GM18498 (cell line): ENCODE measurements at regions not wholly inside any gene's neighbourhood (a gene's known extent, or its start where the extent isn't known, plus 50 kb on each side); places are given as distances from the start of the nearest gene placed in this dataset.

Source experiments
- ATAC-seq: cut with Tn5 transposase; IDR thresholded peaks from one replicate; pipeline ENCODE4 v1.9.1; 2021; ENCODE audit warnings: mild to moderate bottlenecking, moderate library complexity; ENCODE audit not compliant: unreplicated experiment

DNA sequence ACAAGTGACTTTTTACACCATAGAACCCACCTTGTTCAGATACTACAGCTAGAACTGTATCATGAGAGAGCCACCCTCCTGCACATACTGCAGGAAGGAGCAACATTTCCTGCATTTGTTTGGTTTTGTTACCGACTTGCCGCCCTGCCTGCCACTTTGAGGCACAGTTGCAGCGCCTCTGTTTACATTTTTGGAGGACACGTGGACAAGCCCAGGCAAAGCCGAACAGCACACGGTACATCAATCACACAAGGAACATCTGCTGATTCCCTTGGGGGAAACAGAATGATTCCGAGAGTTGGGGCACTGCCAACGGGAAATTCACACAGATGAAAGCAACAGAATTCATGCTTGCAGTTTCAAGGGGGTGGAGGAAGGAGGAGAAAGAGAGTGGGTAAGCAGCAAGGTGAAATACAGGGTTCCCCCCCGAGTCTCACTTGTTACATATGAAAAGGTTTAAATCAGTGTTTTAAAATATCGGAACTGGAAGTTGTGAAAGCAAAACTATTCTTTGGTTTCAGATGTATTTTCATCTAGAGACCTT, 110.7 kb downstream of the BTG1 start:
- peak; percentile 83 for ATAC-seq

DNA sequence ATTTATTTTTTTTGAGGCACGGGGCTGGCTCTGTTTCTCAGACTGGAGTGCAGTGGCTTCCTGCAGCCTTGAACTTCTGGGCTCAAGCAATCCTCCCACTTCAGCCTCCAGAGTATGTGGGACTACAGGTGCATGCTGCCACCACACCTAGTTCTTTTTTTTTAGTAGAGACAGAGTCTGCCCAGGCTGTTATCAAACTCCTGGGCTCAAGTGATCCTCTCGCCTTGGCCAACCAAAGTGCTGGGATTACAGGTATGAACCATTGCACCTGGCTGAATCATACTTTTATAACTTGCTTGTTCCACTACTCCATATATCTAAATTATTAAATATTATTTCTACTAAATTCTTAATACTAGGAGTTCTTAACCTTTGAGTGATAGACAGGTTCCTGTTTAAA, 111.6 kb downstream of the BTG1 start:
- no peak for ATAC-seq

DNA sequence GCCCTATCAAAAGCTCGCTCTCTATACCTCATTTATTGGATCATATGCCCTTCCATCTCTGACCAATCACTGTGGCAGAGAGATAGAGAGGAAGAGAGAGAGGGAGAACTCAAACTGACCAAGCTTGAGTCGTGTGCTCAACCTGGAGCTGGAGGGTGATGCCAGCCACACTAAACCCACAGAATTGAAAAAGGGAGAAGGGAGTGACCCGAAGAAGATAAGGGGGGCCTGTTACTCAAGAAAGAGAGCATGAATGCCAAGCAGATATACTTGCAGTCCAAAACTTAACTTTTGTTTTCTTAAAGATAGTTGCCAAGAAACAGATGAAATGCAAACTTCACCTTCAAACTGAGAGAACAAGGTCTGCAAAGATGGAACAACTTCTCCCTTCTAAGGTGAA, 112.7 kb downstream of the BTG1 start:
- ATAC-seq = no peak

DNA sequence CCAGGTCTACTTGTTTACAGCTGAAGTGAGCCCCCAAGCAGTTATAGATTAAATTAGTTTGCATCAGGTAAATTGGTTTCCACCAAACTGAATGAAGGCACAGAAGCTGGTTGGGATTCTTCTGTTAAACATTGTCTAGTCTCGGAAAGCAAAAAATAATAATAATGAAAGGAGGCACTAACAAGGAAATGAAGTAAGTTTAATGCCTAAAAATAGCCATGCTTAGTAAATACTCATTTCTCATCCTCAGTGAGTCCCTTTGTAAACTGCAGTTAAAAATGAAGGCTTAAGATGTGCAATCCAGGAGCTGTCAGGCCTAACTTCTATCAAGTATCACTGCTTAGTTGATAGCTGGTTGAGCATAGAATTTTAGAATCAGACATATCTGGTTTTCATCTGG, 113.5 kb downstream of the BTG1 start:
- no peak for ATAC-seq

DNA sequence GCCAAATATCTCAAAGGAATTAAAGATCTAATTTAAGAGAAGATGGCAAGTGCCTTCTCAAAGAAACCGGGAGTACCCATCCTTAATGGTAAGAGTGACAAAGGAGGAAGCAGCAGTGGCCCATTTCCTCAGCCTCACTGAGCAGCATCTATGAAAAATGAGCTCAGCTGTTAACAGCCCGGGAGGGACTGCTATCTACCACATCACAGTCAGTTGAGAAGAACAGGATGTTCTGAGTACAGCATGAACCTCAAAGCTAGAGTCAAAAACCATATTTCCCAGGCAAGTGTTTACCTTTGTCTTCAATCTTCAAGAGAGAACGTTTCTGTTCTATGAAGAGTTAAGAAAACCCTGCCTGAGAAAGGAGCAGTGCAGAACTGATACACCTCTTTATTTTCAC, 115.0 kb downstream of the BTG1 start:
- peak; percentile 65 for ATAC-seq

DNA sequence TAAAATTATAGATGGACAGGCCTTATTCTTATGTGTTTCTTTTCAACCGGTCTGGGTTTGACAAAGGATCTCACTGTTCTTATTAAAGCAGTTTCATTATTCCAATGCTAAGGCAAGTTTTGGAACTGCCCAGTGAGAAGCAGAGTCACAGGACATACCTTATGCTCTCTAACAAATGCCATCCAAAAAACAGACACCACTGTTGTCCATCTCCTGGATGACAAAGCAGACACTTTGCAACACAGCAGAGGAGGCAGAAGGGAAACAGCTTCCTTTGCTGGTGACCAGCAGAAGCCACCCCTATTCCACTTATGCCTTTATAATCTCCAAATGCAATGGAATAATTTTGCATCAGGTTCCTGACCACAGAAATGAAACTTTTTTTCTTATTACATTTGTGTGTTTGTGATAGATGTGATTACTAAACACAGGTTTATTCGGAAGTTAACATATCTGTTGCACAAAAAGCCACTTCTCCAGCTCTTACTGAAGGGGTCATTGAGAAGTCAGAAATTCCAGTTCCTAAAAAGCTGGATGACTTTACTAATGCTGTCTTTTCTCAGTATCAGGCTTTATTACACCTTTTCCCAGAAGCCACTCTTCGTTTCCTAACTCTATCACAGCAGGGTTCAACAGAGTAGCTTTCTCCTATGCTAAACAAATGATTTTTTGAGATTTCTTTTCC, 115.6 kb downstream of the BTG1 start:
- no peak for ATAC-seq

DNA sequence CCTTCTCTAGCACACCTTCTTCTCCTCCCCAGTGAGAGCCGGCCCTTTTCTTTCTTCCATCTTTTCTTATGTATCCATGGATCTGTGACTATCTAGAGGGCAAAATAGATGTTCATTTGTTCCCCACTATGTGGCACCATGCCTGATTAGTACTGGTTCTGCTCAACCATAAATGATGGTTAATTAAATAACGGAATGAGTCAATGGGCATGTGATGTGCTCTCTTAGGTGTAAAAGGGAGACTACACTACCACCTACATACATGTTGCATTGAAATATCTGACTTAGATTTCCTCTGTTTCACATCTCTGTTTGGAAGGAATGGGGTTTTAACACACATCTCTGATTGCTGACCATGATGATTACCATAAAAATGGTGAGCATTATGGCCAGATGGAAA, 116.5 kb downstream of the BTG1 start:
- no peak for ATAC-seq

DNA sequence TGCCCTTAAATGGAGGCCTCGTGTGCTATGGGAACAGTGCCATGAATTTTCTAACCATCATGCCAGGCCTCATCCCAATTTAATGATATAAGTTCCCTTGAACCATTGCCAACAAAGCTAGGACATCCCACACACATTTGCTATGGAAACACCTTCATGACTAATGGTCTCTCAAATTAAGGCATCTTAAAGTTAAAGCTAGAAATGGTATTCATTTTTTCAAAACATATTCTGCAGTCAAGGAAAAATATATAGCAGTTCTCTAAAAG, 117.3 kb downstream of the BTG1 start:
- ATAC-seq = no peak

DNA sequence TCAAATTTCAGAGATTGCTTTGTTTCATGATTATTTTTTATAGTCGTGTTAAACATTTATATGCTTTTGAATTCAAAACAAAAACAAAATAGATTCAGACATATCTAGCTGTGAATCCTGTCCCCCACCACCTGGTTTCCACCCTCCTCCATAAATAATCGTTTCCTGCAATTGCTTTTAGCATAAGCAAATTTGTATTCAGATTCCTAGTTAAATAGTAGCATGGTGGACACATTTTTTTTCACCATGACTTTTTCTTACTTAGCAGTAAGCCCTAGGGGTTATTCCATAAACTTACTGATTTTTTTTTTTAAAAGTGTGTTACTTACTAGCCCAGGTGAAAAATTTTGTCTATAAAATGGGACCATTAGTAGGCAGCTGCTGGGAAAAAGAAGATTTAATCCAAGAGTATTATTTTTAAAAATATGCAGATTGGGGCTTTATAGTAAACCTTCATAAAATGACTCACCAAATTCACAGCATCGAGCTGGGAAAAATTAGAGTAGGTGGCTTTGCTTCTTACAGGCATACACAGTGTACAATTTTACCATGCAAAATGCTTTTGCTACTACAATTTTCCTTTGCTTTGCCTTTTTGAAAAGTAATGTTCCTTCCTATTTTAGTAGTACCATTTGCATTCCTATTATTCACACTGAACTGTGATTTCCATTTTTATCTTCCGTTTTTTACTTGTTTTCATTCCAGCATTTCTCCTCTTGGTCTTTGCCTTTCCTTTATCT, 117.8 kb downstream of the BTG1 start:
- no peak for ATAC-seq

DNA sequence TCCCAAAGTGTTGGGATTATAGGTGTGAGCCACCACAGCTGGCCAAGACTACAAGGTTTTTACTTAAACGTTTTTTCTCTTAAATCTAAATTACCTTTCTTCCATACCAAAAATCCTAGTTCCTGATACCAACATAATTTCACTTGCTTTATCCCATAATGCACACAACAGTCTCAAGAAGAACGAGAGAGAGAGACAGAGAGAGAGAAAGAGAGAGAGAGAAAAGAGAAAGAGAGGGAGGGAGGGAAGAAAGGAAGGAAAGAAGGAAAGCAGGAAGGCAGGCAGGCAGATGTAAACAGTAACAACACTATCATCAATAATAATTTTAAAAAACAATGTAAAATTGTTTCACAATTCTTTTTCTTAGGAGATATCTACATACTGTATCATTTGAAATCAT, 118.4 kb downstream of the BTG1 start:
- no peak for ATAC-seq

DNA sequence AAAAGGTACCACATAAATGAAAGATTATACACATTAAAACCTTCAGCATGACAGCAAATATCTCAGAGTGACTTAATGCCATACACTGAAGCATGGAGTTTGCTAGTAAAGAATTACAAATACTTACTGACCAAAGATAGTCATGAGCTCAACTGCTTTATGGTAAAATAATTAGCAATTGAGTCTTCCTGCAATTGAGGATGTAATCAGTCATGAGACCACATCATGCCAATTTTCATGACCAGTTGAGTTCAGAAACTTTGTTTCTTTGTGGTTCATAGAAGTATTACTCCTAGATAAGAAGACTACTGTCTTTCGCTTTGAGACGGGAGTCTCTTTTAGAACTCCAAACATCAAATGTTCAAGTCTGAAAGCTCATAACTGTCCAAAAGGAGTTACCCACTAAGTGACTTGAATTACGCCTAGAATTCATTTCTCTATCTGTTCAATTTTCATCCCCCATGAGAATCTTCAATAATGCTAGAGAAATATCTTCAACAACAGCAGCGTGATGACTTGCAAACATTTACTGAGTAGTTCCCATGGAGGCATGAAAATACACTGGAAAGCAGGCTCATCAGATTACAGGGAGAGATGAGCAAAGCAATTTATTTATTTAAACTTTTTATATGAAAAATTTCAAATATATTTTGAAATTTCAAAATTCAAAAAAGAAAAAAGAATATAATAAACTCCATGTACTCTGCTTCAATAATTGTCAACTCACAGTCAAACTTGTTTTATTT, 120.0 kb downstream of the BTG1 start:
- ATAC-seq = no peak

DNA sequence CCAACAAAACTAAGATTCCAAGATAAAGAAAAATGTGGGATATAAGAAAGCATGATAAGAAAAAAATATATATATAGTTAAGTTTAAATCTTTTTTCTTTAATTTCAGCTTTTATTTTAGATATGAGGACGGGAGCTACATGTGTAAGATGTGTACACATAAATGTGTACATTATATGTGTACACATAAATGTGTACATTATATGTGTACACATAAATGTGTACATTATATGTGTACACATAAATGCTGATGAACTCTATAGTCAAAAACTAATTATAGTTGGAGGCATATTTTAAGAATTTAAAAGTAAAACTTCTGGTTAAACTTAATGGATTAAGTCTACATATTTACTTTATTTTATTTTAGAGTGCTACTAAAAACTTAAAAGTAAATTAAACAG, 123.6 kb downstream of the BTG1 start:
- ATAC-seq = no peak

DNA sequence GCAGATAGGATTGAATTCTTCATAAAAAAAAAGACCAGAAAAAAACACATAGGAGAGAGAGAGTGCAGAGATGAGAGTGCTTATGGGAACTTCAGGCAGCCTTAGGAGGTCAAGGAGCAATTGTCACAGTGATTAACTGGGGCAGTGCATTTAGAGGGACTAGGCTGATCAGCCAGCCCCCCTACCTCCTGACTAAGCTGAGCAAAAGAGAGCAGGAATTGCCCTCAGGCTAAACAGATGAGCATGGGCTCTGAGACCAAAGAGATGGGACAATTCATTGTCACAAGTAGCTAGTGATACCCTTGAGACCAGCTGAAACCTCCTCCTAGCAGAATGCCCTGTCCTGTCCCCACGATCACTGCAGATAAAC, 124.0 kb downstream of the BTG1 start:
- no peak for ATAC-seq

DNA sequence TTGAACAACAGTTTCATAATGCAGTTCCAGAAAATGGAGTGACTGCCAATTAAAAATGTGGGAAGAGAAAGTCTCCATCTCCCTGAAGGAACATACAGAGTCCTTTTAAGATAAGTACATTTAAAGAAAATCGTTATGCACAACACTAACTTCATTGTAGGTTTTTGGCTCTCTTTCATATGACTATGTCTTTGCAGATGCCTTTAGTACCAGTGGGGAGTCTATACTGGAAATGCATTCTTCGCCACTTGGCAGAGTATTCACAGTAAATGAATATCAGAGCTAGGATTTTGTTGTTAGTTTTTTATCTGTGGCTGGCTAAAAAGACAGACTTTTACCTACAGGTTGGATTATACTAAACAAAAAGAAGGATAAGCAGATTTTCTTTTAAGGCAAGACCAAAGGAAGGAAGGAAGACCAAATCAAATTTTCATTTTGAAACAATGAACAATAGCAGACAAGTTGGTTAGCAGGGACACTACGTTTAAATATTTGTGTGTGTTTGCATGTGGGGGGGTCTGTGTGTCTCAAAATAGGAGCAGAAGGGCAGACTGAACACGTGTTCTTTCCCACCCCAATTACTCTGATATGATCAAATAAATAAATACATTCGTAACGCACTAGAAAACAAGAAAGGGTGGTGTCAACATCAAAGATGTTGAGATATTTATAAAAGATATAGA, 124.5 kb downstream of the BTG1 start:
- ATAC-seq = no peak

DNA sequence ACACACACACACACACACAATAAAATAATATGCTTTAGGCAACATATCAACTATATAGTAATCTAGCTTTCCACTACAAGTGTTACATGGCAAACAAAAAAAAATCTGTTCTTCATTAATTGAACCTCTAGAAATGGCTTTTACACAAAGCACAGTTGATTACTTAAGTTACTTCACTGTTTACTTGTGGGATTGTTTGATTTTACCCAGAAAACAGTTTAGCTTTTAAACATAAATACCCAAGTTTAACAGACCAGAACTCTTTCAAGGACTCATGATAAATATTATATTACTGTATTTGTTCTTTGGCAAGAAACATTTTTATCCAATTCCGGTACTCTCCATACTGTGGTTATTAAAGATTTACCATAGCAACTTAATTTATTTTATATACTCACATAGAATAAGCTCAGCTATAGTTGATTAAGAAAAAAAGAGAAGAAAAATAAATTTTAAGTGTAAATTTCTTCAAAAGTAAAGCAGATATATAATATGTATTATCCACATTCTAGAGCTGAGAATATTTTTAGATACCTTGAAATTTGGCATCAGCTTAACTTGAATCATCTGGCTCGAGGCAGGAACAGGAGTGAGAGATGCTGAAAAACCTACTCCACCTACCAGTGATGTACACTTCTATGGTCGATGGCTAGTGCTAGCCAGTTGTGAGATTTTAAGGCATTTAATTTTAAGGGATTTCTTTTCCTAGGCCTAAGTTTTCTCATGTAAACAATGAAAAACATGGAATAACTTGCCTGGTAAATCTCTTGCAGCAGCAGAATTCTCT, 126.0 kb downstream of the BTG1 start:
- ATAC-seq = no peak

DNA sequence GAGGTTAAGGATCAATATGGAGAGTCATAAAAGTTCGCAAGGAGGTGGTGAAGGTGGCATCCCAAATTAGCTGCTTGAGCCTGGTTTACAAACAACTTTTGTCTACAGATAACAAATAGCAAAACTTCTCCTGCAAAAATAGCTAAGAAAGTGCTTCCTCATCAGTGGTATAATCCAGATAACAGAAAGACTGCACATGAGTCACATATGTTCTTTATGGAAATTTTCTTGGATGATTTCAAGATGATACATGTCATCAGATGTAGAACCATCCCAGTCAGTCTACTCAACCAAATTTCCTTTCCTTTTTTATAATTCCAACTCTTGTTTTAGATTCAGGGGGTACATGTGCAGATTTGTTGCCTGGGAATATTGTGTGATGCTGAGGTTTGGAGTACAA, 133.0 kb downstream of the BTG1 start:
- ATAC-seq = no peak

DNA sequence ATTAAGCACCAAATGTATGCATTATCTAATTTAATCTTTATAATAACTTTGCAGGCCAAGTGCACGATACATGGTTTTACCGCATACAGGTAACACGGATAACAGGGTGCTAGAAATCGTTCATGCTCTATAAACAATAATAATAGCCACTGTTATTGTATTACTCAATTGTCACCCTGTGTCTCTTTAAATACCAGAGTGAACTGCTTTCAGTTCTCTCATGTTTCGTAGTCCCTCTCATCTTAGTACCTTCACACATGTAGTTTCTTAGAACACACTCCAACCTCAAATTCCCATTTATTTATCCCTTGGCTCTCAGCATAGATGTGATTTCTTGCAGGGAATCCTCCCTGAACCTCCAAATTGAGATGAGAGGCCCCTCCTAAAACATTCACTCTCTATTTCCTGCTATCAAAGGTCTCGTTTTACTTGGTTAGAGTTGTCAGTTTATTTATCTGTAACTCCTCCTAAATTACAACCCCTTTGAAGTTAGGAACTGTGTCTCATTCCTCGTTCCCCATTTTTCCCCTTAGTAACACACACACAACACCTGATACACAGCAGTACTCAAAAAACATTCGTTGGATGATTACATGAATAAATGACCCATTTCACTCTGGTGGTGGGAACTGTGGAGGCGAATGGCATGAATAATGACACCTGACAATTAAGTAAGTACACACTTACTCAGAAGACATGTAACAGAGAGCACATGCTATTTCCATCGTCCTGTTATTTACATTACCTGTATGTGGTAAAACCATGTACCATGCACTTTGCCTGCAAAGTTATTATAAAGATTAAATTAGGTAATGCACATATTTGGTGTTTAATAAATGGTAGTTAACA, 134.6 kb downstream of the BTG1 start:
- no peak for ATAC-seq

DNA sequence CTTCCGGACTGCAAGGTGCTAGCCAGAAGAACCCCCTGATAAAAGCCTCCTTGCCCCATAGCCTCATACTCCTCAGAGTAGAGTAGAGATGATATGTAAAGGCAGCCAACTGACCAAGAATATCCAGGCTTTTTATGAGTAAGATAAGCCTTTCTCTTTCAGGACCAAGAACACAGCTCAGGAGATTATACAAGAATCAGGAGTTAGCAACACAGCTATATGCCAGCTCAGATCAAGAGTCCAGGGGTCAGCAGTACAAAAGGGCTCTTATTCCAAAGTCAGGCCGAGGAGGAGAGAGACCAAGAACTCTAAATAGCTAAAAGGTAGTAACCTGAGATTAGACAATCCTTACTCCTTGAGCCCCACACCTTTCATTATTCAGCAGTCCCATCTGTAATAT, 135.3 kb downstream of the BTG1 start:
- no peak for ATAC-seq

DNA sequence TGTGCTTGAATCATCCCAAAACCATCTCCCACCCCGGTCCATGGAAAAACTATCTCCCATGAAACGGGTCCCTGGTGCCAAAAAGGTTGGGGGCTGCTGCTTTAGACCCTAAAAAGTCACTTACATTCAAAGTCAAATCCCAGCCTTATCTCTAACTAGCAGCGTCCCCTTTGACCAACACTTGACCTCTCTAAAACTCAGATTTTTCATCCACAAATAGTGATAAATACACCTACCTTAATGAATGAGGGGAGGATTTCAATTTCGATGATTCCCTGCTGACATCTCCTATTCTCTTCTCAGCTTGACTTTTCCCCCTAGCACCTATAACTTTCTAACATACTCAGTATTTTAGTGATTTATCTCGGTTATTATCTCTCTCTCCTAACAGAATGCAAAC, 137.3 kb downstream of the BTG1 start:
- no peak for ATAC-seq

DNA sequence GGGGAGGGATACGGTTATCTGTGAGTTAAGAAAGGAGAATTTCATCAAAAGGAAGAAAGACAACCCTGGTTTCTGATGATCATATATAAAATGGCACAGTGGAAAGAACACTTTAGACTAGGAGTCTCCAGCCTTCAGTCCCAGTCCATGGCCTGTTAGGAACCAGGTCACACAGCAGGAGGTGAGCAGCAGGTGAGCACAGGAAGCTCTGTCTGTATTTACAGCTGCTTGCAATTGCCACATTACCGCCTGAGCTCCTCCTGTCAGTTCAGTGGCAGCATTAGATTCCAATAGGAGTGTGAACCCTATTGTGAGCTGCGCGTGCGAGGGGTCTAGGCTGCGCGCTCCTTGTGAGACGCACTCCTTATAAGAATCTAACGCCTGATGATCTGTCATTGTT, 137.9 kb downstream of the BTG1 start:
- ATAC-seq = no peak
